Gastrocnemius medialis (tissue), 4 donors: ENCODE measurements at regions not wholly inside any gene's neighbourhood (a gene's known extent, or its start where the extent isn't known, plus 50 kb on each side); places are given as distances from the start of the nearest gene placed in this dataset.

Experiments used
- ATAC-seq, 2 donors: fragments of 150-250 bp; one replicate each; pipeline ENCODE4 v1.9.1; 2016
- DNase-seq, 2 donors: peaks; one replicate each; pipeline ENCODE4 v3.0.0-alpha.2; 2019
- H3K27ac ChIP-seq, 4 donors: fragments of 200-600 bp; sonication (generic); 1 replicate in 1 of 4; 2 replicates in 3 of 4; pipeline ENCODE4 v1.5.1; 2016 to 2018; ENCODE audit warnings: mild to moderate bottlenecking in 2 of 4, moderate library complexity in 1 of 4
- H3K27me3 ChIP-seq, 3 donors: fragments of 200-600 bp; sonication (generic) in 2 of 3; 1 replicate in 1 of 3; 2 replicates in 2 of 3; pipeline versions ENCODE4 v1.5.1 to v1.6.0; 2016 to 2019; ENCODE audit warnings: mild to moderate bottlenecking in 1 of 3, moderate library complexity in 1 of 3
- H3K36me3 ChIP-seq, 2 donors: fragments of 200-600 bp; sonication (generic) in 1 of 2; one replicate each; pipeline ENCODE4 v1.5.1; 2017 to 2018
- H3K4me1 ChIP-seq, 2 donors: fragments of 200-600 bp; sonication (generic) in 1 of 2; one replicate each; pipeline ENCODE4 v1.5.1; 2016 to 2017; ENCODE audit warnings: mild to moderate bottlenecking in 2 of 2
- H3K4me3 ChIP-seq, 4 donors: fragments of 200-600 bp; sonication (generic) in 3 of 4; 1 replicate in 1 of 4; 2 replicates in 3 of 4; pipeline ENCODE4 v1.5.1; 2016 to 2019; ENCODE audit warnings: mild to moderate bottlenecking in 2 of 4
- H3K9me3 ChIP-seq, 3 donors: fragments of 200-600 bp; sonication (generic) in 2 of 3; 1 replicate in 1 of 3; 2 replicates in 2 of 3; pipeline ENCODE4 v1.5.1; 2016 to 2019
- CTCF ChIP-seq, 5 experiments: fragments of 450-650 bp in 3 of 5; fragments of 200-600 bp in 2 of 5; sonication (generic) in 2 of 5; IDR thresholded peaks in 4 of 5; conservative IDR thresholded peaks in 1 of 5; 1 replicate in 4 of 5; 2 replicates in 1 of 5; pipeline ENCODE4 v1.5.1; 2016 to 2019; ENCODE audit warnings: antibody characterized with exemption in 5 of 5, mild to moderate bottlenecking in 3 of 5, moderate library complexity in 3 of 5
- POLR2A ChIP-seq, 2 donors: fragments of 450-650 bp; IDR thresholded peaks; one replicate each; pipeline ENCODE4 v1.6.1; 2017; ENCODE audit warnings: antibody characterized with exemption in 2 of 2, mild to moderate bottlenecking in 2 of 2, moderate library complexity in 2 of 2
- in situ Hi-C, 4 donors: fragments of 200-750 bp; cut with MboI; loops; one replicate each; pipeline versions ENCODE4 v1.15.0 to v1.8.0; 2017; ENCODE audit warnings: low sequenced_read_pairs in 4 of 4
- intact Hi-C: fragments of 100-400 bp; cut with DNase I; formaldehyde crosslinking; loops from one replicate; pipeline ENCODE4 v1.15.1; 2023; ENCODE audit warnings: low total_unique reads

DNA sequence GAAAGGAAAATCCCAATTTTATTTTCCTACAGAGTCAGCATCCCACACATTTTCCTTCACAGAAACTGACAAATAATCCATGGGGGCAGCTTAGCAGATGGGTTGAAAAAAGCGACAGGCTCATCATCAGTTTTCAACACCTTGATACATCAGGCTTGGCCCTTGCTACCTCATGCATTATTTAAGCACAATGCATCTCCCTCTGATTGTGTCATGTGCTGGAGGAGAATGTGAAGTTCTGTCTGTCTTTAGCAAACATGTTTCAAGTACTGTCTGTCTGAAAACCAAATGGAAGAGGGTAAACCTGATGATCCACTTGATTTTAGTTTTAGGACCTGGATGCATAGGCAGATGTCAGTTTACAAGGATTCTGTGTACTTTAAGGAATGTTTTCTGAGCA lies 128.6 kb upstream of the ADAMTS9 start:
- DNase-seq (no peak), ATAC-seq (no peak)
- Histone ChIP-seq H3K27me3 (no peaks in the 10 kb centered on the region), H3K9me3 (no peaks in the 10 kb centered on the region), H3K36me3 (no peaks in the 10 kb centered on the region), H3K27ac (peak overlapping the region in 1 of 4 donors; percentile 80), H3K4me3 (no peak overlapping the region), H3K4me1 (peaks cover 24 to 39% of the 10 kb centered on the region in 2 donors)
- intact Hi-C loops (no loop called here), in situ Hi-C loops (no loop called here)
- TF ChIP-seq CTCF (IDR thresholded peaks at IDR 0.05 in 4 of 5, conservative IDR thresholded peaks at IDR 0.05 in 1 of 5) (no peak), POLR2A (IDR thresholded peaks at IDR 0.05) (no peak)

- TF ChIP-seq CTCF (IDR thresholded peaks at IDR 0.05 in 4 of 5, conservative IDR thresholded peaks at IDR 0.05 in 1 of 5), result no peak
- no peak for TF ChIP-seq POLR2A (IDR thresholded peaks at IDR 0.05)
- no peak for ATAC-seq
- no peak overlapping the region for H3K4me3 ChIP-seq
- no peaks in the 10 kb centered on the region for H3K36me3 ChIP-seq
- no peaks in the 10 kb centered on the region for H3K27me3 ChIP-seq
- no peak for DNase-seq
- no peaks in the 10 kb centered on the region for H3K9me3 ChIP-seq
- H3K4me1 ChIP-seq, result peaks cover 24 to 34% of the 10 kb centered on the region in 2 donors
- H3K27ac ChIP-seq, result peak overlapping the region in 3 of 4 donors; percentile 59 to 80 (median 75)
- in situ Hi-C loops, result no loop called here
- intact Hi-C loops, result loop anchor here (2.0 kb wide), 1 partner anchor 127 kb away; no protein-coding TSS in a partner anchor
Measured at GRCh38 chr3:64815789-64816188, 128.0 kb upstream of the ADAMTS9 start.

GRCh38 chr3:64815195-64815631 lies 127.4 kb upstream of the ADAMTS9 start:
- Histone ChIP-seq H3K4me3 (no peak overlapping the region), H3K27ac (peak overlapping the region; percentile 40 to 80 (median 67)), H3K27me3 (no peaks in the 10 kb centered on the region), H3K4me1 (peaks cover 24 to 33% of the 10 kb centered on the region in 2 donors), H3K36me3 (no peaks in the 10 kb centered on the region), H3K9me3 (no peaks in the 10 kb centered on the region)
- no peak for DNase-seq
- peak; percentile 34 to 52 for ATAC-seq
- intact Hi-C loops (loop anchor here (2.0 kb wide), 1 partner anchor 126 kb away; no protein-coding TSS in a partner anchor), in situ Hi-C loops (no loop called here)
- TF ChIP-seq CTCF (IDR thresholded peaks at IDR 0.05 in 4 of 5, conservative IDR thresholded peaks at IDR 0.05 in 1 of 5) (no peak), POLR2A (IDR thresholded peaks at IDR 0.05) (no peak)

GRCh38 chr3:64814351-64814750 lies 126.6 kb upstream of the ADAMTS9 start:
- Histone ChIP-seq H3K27me3 (no peaks in the 10 kb centered on the region), H3K9me3 (no peaks in the 10 kb centered on the region), H3K27ac (peak overlapping the region; percentile 40 to 80 (median 67)), H3K36me3 (no peaks in the 10 kb centered on the region), H3K4me1 (peaks cover 24 to 33% of the 10 kb centered on the region in 2 donors), H3K4me3 (no peak overlapping the region)
- no peak for TF ChIP-seq CTCF (IDR thresholded peaks at IDR 0.05 in 4 of 5, conservative IDR thresholded peaks at IDR 0.05 in 1 of 5)
- no peak for TF ChIP-seq POLR2A (IDR thresholded peaks at IDR 0.05)
- peak; percentile 97 to 99 for ATAC-seq
- intact Hi-C loops (loop anchor here (2.0 to 5.0 kb wide), 2 partner anchors 42 to 126 kb away; no protein-coding TSS in a partner anchor), in situ Hi-C loops (no loop called here)
- peak; percentile 43 to 55 for DNase-seq

DNA sequence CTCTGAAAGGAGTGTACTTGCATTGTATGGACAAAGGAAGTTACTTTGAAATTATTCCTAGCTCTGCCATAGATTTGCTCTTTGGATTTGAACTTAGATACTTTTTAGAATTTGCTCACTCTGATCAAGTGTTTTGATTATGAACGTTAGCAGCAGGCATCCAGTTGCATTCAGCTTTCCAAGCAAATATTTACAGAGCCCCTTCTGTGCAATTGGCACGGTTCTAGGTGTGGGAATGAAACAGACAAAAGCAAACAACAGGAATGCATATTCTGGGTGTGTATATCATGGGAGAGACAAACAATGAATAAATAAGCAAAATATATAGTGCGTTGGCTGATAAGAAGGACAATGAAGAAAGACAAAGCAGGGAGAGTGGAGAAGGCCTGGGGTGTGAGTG lies 125.5 kb upstream of the ADAMTS9 start:
- no peak for ATAC-seq
- H3K27ac ChIP-seq, result peak overlapping the region; percentile 40 to 80 (median 67)
- DNase-seq, result no peak
- no peaks in the 10 kb centered on the region for H3K27me3 ChIP-seq
- in situ Hi-C loops (no loop called here), intact Hi-C loops (loop anchor here (5.0 kb wide), 1 partner anchor 41 kb away; no protein-coding TSS in a partner anchor)
- TF ChIP-seq POLR2A (IDR thresholded peaks at IDR 0.05), result no peak
- no peak for TF ChIP-seq CTCF (IDR thresholded peaks at IDR 0.05 in 4 of 5, conservative IDR thresholded peaks at IDR 0.05 in 1 of 5)
- no peak overlapping the region for H3K4me3 ChIP-seq
- H3K4me1 ChIP-seq, result peaks cover 24 to 33% of the 10 kb centered on the region in 2 donors
- no peaks in the 10 kb centered on the region for H3K36me3 ChIP-seq
- no peaks in the 10 kb centered on the region for H3K9me3 ChIP-seq
